Stimulated activated CD4-positive, alpha-beta T cell treated with anti-CD3 and anti-CD28 coated beads, Interleukin-15, amount 100 ng/mL, for 1 hour (primary cell): ENCODE measurements at regions not wholly inside any gene's neighbourhood (a gene's known extent, or its start where the extent isn't known, plus 50 kb on each side); places are given as distances from the start of the nearest gene placed in this dataset.
A peak's percentile ranks its signal among the peaks of the same experiment; 100 is the strongest.

Experiments
- DNase-seq, 2 donors: peaks; one replicate each; pipeline ENCODE4 v3.0.0-alpha.2; 2020; ENCODE audit warnings: low read depth in 1 of 2, low spot score in 1 of 2

- DNase-seq, result no peak
Measured at GRCh38 chr5:57695179-57695578, 212.6 kb upstream of the ACTBL2 start.

DNA sequence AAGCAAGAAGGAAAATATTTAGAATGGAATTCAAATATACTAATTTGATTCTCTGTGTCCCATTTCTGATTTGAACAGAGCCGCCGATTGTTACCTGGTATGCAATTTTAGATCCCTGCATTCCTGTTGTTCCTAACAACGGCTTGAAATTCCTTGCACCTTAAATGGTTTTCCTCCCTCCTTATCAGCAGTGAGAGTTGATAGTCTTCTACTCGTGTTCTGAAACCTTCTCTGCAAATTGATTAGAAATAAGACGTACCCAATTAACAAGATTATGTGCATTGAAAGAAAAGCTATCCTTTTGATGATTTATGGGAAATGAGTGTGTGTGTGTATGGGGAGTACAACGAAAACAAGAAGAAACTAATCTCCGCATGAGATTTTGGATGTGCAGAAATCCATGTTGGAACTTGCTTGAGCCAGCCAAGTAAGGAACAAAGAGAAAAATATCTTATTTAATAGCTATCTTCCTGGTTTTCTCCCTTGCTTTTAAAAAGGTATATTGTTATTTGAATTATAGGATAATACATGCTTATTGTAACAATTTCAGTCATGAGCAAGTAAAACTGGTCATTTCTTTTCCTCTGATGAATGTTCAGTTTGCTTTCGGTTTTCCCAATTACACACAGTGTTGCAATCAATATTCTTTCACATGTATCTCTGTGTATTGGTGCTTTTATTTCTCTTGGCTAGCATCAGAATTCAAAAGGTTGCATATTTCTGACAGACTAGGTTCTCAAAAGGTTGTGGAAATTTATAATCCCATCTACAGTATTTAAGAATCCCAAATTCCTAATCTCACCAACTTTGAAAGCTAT lies 211.1 kb upstream of the ACTBL2 start:
- no peak for DNase-seq

- DNase-seq, result peak in 1 of 2 donors; percentile 0
Measured at GRCh38 chr5:57692582-57693487, 210.2 kb upstream of the ACTBL2 start.

DNA sequence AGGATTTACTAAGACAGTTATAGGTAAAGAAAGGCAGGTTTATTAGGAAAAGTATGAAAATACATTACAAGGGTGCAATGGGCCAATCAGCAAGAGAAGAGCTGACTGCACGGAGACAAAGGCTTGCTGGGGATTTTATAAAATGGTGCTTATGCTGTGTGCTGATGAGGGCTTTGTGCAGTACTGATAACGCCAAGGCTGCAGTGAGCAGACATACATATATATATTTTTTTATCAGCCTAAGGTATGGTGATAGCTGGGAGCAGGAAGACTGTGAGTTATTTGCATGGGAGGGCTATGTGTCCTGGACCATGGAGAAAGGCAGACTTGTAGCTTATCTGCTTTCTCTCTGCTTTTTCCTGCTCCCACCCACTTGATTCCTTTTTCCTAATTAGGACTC lies 208.1 kb upstream of the ACTBL2 start:
- DNase-seq, result no peak

DNA sequence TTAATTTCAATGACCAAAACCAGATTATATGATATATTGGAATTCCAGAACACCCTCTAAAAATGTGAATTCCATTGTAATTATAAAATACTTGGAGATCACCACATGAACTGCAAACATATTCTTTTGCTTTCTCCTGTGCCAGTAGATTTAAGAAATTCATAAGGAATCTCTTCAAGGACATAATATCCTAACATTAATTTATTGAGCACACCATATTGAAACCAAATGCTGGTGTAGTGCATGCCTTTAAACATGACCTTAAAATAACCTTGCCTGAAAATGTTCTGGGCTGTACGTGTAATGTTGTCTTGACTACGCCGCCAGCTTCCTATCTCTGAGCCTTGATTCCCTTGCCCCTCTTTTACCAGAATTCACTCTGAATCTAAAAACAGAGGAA lies 205.0 kb upstream of the ACTBL2 start:
- no peak for DNase-seq

GRCh38 chr5:57685516-57686255 lies 203.1 kb upstream of the ACTBL2 start:
- no peak for DNase-seq

- no peak for DNase-seq
Measured at GRCh38 chr5:57684299-57684702, 201.7 kb upstream of the ACTBL2 start.

- no peak for DNase-seq
Measured at GRCh38 chr5:57683036-57683630, 200.5 kb upstream of the ACTBL2 start.

- no peak for DNase-seq
Measured at GRCh38 chr5:57681942-57682341, 199.3 kb upstream of the ACTBL2 start.

DNA sequence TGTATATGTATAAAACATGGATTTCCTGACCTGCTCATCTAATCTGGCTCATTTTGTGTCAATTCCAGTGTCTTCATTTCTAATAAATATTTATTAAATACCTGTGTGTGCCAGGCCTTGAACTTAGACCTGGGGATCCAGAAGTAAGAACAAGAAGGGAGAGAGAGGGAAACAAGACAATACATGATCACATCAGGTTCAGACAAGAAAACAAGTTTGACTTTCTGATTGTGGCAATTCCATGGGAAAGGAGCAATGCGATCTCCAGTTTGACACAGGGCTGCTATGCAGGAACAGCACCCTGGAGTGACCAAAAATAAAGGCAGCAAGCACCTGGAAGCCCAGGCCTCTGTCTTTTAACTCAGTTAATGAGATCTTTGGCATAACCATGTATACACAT lies 198.1 kb upstream of the ACTBL2 start:
- no peak for DNase-seq

- DNase-seq, result no peak
Measured at GRCh38 chr5:57677235-57677634, 194.6 kb upstream of the ACTBL2 start.

- no peak for DNase-seq
Measured at GRCh38 chr5:57676222-57677098, 193.8 kb upstream of the ACTBL2 start.

GRCh38 chr5:57675236-57675635 lies 192.6 kb upstream of the ACTBL2 start:
- DNase-seq, result no peak

DNA sequence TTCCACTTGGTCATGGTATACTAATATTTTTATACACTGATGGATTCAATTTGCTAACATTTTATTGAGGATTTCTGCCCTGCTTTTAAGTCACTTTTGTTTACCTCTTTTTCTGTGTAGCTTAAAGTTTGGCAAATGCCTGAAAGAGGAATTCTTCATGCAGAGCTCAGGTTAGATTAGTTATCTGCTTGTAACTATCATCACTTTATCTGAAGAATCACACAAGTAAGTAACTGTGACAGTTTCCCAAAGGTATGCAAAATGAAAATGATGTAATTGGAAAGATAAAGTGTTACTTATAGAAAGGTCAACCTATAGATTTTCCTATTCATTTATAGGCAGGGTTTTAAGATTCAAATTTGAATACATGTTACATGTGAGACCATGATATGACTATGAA lies 188.8 kb upstream of the ACTBL2 start:
- no peak for DNase-seq

DNA sequence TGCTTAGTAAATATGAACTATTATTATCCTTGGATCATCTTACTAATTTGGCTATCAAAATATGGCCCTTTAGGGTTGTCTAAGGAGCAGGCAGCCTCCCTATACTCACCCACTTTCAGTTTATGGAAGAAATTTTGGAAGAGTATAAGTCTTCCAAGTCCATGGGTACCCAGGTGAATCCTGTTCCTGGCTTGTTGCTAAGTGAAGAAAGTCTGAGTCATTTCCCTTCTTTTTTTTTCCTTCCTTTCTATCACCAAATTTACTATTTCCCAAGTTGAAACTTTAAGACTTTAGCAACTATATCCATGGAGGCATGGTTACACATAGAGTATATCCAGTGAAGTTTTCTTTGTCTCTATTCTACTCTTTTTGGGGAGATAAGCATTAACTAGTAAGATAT lies 184.0 kb upstream of the ACTBL2 start:
- no peak for DNase-seq

GRCh38 chr5:57665146-57665936 lies 182.7 kb upstream of the ACTBL2 start:
- no peak for DNase-seq

DNA sequence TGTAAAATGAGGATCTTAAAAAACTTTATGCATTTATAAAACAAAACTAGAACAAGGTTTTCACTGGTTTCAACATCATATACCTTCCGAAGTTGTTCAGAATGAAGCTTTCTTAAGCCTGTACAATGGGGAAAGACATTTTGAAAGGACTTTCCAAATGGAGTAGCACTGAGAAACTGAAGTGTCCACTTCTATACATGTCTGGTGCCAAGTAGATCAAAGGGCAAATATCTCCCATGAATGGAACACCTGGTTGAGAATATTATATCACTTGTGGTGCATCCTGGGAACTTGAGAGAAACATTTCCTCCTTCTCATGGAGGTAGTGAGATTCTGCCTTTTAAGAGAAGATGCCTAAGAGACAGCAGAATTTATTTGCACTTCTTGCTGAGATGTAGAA lies 182.1 kb upstream of the ACTBL2 start:
- no peak for DNase-seq

DNA sequence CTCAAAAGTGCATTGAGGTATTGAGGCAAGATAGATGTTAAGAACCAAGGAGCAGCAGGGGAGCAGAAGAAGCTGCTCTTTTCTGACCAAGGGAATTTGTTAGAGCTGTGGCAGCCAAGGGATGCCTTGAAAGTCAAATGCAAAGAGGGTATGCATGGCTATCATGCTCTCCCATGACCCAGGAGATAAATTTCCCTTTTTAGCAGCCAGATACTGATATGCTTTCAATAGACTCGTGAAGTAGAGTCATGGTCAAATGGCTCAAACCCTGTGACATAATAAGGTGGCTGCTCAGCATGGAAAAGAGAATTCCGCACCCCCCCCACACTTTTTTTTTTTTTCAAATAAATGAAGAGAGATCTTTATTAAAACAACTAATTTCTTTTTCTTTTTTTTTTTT lies 180.9 kb upstream of the ACTBL2 start:
- DNase-seq, result no peak

DNA sequence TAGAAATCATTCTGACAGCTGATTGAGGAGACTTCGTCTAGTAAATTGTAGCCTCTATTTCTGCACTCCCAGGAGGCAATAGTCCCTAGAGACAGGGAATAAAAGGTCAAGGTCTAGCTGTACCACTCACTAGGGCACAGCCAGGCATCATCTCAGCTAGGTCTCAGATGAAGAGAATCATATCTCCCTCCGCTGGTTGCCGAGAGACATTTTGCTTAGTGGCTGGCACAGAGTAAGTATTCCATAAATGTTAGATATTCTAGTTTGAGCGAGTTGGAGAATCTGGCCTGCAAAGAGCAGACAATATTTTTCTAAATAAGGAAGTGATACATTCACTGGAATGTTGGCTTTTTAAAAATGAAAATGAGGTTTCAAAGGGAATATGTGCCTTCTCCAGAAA lies 180.4 kb upstream of the ACTBL2 start:
- DNase-seq, result no peak
